NB4 (cell line): ENCODE measurements at regions not wholly inside any gene's neighbourhood (a gene's known extent, or its start where the extent isn't known, plus 50 kb on each side); places are given as distances from the start of the nearest gene placed in this dataset.

Source experiments
- MYC ChIP-seq: IDR thresholded peaks from 2 replicates; pipeline ENCODE4 v1.6.1; 2011; ENCODE audit warnings: low read depth, low read length
- POLR2A ChIP-seq: IDR thresholded peaks from 2 replicates; pipeline ENCODE4 v1.6.1; 2011; ENCODE audit warnings: mild to moderate bottlenecking; ENCODE audit not compliant: insufficient read length; ENCODE audit errors: extremely low read depth
- TF ChIP-seq, protein P1 (sequence below): IDR thresholded peaks from one replicate; pipeline ENCODE4 v1.5.1; 2012; ENCODE audit warnings: low read depth, low read length
- TF ChIP-seq, protein P2 (sequence below): IDR thresholded peaks from 2 replicates; pipeline ENCODE4 v1.6.1; 2011; ENCODE audit warnings: low read depth, low read length

DNA sequence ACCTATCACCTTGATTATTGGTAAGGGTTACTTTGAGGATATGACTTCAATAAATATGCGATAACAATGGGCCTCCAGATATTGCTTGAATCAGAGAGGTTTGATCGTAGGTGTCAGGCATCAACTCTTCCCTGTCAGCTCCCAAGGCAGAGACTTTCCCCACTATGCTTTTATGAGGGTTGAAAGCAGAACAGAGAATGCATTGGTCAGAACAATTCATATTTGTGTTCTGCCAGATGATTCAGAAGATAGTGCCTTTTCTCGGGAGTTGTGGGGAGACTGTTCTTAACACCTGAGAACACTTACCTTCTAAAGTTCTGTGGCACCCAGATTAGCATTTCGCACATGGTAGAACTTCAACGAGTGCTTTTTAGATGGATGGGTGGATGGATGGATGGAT lies 386.3 kb upstream of the CADM1 start:
- TF ChIP-seq, protein P1, sequence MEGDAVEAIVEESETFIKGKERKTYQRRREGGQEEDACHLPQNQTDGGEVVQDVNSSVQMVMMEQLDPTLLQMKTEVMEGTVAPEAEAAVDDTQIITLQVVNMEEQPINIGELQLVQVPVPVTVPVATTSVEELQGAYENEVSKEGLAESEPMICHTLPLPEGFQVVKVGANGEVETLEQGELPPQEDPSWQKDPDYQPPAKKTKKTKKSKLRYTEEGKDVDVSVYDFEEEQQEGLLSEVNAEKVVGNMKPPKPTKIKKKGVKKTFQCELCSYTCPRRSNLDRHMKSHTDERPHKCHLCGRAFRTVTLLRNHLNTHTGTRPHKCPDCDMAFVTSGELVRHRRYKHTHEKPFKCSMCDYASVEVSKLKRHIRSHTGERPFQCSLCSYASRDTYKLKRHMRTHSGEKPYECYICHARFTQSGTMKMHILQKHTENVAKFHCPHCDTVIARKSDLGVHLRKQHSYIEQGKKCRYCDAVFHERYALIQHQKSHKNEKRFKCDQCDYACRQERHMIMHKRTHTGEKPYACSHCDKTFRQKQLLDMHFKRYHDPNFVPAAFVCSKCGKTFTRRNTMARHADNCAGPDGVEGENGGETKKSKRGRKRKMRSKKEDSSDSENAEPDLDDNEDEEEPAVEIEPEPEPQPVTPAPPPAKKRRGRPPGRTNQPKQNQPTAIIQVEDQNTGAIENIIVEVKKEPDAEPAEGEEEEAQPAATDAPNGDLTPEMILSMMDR, result no peak
- TF ChIP-seq POLR2A (no peak), MYC (no peak)
- TF ChIP-seq, protein P2, sequence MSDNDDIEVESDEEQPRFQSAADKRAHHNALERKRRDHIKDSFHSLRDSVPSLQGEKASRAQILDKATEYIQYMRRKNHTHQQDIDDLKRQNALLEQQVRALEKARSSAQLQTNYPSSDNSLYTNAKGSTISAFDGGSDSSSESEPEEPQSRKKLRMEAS, result no peak
